OCI-LY1 (cell line): ENCODE measurements at regions not wholly inside any gene's neighbourhood (a gene's known extent, or its start where the extent isn't known, plus 50 kb on each side); places are given as distances from the start of the nearest gene placed in this dataset.

ENCODE experiments used
- EZH2 ChIP-seq: fragments of 200-600 bp; sonication (generic), shearing (Covaris generic); IDR thresholded peaks from 2 replicates; pipeline ENCODE4 v1.8.0; 2017; ENCODE audit warnings: borderline replicate concordance, mixed run types, mild to moderate bottlenecking, antibody characterized with exemption, low read length, moderate library complexity, mixed read lengths
- TF ChIP-seq, protein P1 (sequence below): fragments of 200-600 bp; sonication (generic), shearing (Covaris generic); IDR thresholded peaks from 2 replicates; pipeline ENCODE4 v1.5.1; 2017; ENCODE audit warnings: mild to moderate bottlenecking, antibody characterized with exemption, low read length, moderate library complexity, mixed read lengths

DNA sequence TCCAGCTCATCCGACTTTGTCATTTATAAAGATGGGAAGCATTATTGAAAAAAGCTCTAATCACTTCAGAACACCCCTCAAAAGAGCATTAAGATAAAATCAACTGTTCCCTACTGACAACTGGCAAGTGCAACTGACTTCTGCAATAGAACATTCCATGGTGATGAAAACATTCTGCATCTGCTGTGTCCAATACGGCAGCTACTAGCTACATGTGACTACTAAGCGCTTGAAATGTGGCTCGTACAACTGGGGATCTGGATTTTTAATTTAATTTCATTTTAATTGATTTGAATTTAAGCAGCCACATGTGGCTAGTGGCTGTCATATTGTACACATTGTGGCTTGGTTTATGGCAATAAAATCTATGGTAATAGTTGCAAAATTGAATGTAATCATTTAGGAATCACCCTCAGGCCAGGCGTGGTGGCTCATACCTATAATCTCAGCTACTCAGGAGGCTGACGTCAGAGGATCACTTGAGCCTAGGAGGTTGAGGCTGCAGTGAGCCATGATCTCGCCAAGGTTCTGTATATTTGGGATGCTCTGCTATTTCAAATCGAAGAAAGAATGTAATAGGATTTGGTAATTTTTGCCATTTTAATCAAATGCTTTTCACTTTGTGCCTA, 390.3 kb downstream of the GABRB3 start:
- no peak for TF ChIP-seq EZH2
- TF ChIP-seq, protein P1, sequence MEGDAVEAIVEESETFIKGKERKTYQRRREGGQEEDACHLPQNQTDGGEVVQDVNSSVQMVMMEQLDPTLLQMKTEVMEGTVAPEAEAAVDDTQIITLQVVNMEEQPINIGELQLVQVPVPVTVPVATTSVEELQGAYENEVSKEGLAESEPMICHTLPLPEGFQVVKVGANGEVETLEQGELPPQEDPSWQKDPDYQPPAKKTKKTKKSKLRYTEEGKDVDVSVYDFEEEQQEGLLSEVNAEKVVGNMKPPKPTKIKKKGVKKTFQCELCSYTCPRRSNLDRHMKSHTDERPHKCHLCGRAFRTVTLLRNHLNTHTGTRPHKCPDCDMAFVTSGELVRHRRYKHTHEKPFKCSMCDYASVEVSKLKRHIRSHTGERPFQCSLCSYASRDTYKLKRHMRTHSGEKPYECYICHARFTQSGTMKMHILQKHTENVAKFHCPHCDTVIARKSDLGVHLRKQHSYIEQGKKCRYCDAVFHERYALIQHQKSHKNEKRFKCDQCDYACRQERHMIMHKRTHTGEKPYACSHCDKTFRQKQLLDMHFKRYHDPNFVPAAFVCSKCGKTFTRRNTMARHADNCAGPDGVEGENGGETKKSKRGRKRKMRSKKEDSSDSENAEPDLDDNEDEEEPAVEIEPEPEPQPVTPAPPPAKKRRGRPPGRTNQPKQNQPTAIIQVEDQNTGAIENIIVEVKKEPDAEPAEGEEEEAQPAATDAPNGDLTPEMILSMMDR, result no peak
